PC-9 (cell line): ENCODE measurements at regions not wholly inside any gene's neighbourhood (a gene's known extent, or its start where the extent isn't known, plus 50 kb on each side); places are given as distances from the start of the nearest gene placed in this dataset.
A peak's percentile ranks its signal among the peaks of the same experiment; 100 is the strongest.

Source experiments
- BruUV-seq: library from RNA; stranded (reverse); fragments of 400-500 nt; replicated peaks from 2 replicates; lab custom pipeline; 2021; lab: Mats Ljungman, UMichigan
- CTCF ChIA-PET: fragments of 300-600 bp; sonication (Branson Sonifier 250); formaldehyde crosslinking; loops from one replicate; lab custom pipeline; 2022; ENCODE audit warnings: antibody characterized with exemption; lab: Charles Lee
- POLR2A ChIA-PET: fragments of 300-600 bp; sonication (Branson Sonifier 250); formaldehyde crosslinking; loops from one replicate; lab custom pipeline; 2022; ENCODE audit warnings: antibody characterized with exemption; ENCODE audit not compliant: unreplicated experiment; lab: Charles Lee
- DNase-seq, 2 experiments: peaks; one replicate each; pipeline versions ENCODE4 v3.0.0 to v3.0.0-alpha.2; 2015 to 2022; ENCODE audit warnings: mixed read lengths in 1 of 2
- H2AFZ ChIP-seq: fragments of 200-600 bp; sonication (generic); 2 replicates; pipeline ENCODE4 v1.8.1; 2017; ENCODE audit warnings: antibody characterized with exemption
- H3F3A ChIP-seq: fragments of 200-600 bp; sonication (generic); 2 replicates; pipeline ENCODE4 v1.8.1; 2017; ENCODE audit warnings: antibody characterized with exemption, mild to moderate bottlenecking, low read depth; ENCODE audit not compliant: insufficient read depth
- H3K27ac ChIP-seq: fragments of 200-600 bp; sonication (generic); 2 replicates; pipeline ENCODE4 v1.6.1; 2016; ENCODE audit warnings: mixed run types
- H3K27me3 ChIP-seq: fragments of 200-600 bp; sonication (generic); 2 replicates; pipeline ENCODE4 v1.6.1; 2016; ENCODE audit warnings: low read depth, mixed run types; ENCODE audit not compliant: insufficient read depth
- H3K36me3 ChIP-seq: fragments of 200-600 bp; sonication (generic); 2 replicates; pipeline ENCODE4 v1.6.1; 2016; ENCODE audit warnings: low read depth, mixed run types
- H3K4me1 ChIP-seq: fragments of 200-600 bp; sonication (generic); replicated peaks from 2 replicates; pipeline ENCODE4 v1.6.1; 2016; ENCODE audit warnings: mixed run types; ENCODE audit not compliant: insufficient read depth
- H3K4me2 ChIP-seq: fragments of 200-600 bp; sonication (generic); 2 replicates; pipeline ENCODE4 v1.6.1; 2017; ENCODE audit warnings: mixed run types
- H3K4me3 ChIP-seq: fragments of 200-600 bp; sonication (generic); 2 replicates; pipeline ENCODE4 v1.6.1; 2016; ENCODE audit warnings: mixed run types
- H3K79me2 ChIP-seq: fragments of 200-600 bp; sonication (generic); 2 replicates; pipeline ENCODE4 v1.6.1; 2017; ENCODE audit warnings: low read depth, mixed run types
- H3K9me2 ChIP-seq: fragments of 200-600 bp; sonication (generic); 2 replicates; pipeline ENCODE4 v1.8.1; 2017; ENCODE audit warnings: mild to moderate bottlenecking; ENCODE audit not compliant: insufficient read depth
- H3K9me3 ChIP-seq: fragments of 200-600 bp; sonication (generic); 2 replicates; pipeline ENCODE4 v1.8.1; 2016; ENCODE audit warnings: low read depth; ENCODE audit not compliant: insufficient read depth
- H4K20me1 ChIP-seq: fragments of 200-600 bp; sonication (generic); 2 replicates; pipeline ENCODE4 v1.8.1; 2017; ENCODE audit not compliant: insufficient read depth
- EZH2 ChIP-seq: fragments of 200-600 bp; sonication (generic); IDR thresholded peaks from 2 replicates; pipeline ENCODE4 v1.8.0; 2017; ENCODE audit warnings: antibody characterized with exemption, low read depth
- intact Hi-C: fragments of 100-400 bp; cut with micrococcal nuclease; formaldehyde crosslinking; loops from one replicate; pipeline ENCODE4 v1.10.0; 2022; ENCODE audit not compliant: unreplicated experiment
- TF ChIP-seq, protein P1 (sequence below): fragments of 200-600 bp; sonication (generic); conservative IDR thresholded peaks from 2 replicates; pipeline ENCODE4 v1.6.1; 2017; ENCODE audit warnings: mixed run types, antibody characterized with exemption, mild to moderate bottlenecking, moderate library complexity

DNA sequence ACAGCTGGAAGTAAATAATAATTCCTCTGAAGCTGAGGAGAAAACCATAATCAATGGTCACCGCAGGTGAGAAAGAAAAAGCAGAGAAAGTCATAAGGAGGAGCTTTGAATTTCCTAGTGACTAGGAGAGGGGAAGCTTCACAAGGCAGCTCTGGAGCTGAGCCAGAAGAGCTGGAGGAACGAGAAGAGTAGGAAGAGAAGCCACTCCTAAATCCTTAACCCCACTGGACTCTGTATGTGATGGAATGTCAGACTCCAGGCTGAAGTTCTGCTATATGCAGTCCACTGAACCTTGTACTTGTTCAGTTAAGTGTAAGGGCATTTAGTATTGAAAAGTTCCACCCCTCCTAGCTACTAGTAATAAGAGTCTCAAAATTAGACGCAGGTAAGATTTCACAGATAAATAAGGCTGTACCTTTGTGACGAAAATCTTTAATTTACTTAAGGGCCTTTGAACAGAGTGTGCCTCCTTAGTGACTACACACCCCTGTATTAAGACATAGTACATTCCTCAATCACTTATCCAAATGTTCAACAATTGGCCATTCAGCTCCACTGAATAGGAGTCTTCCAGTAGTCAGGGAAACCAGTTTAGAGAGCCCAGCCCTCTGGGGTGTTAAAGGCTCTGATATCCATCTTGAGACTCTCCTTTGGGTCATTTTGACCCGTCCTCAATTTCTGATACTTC lies 71.4 kb upstream of the UFL1 start:
- no peak overlapping the region for H3K27ac ChIP-seq
- ChIA-PET POLR2A (no interaction called here), CTCF (interaction anchor here (0.6 kb wide), 1 partner anchor 13 kb away, joined by 4 read pairs; no protein-coding TSS in a partner anchor)
- no peak overlapping the region for H3K4me3 ChIP-seq
- no peaks in the 10 kb centered on the region for H3K27me3 ChIP-seq
- DNase-seq, result peak; percentile 33 to 43
- H3K36me3 ChIP-seq, result no peaks in the 10 kb centered on the region
- TF ChIP-seq EZH2, result no peak
- TF ChIP-seq, protein P1, sequence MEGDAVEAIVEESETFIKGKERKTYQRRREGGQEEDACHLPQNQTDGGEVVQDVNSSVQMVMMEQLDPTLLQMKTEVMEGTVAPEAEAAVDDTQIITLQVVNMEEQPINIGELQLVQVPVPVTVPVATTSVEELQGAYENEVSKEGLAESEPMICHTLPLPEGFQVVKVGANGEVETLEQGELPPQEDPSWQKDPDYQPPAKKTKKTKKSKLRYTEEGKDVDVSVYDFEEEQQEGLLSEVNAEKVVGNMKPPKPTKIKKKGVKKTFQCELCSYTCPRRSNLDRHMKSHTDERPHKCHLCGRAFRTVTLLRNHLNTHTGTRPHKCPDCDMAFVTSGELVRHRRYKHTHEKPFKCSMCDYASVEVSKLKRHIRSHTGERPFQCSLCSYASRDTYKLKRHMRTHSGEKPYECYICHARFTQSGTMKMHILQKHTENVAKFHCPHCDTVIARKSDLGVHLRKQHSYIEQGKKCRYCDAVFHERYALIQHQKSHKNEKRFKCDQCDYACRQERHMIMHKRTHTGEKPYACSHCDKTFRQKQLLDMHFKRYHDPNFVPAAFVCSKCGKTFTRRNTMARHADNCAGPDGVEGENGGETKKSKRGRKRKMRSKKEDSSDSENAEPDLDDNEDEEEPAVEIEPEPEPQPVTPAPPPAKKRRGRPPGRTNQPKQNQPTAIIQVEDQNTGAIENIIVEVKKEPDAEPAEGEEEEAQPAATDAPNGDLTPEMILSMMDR, result no peak
- no TSS peak for BruUV-seq
- peaks cover 6% of the 10 kb centered on the region; the same call in 1 of the 2 replicates for H3K9me3 ChIP-seq
- no peaks in the 10 kb centered on the region for H4K20me1 ChIP-seq
- H3K4me1 ChIP-seq, result peaks cover 5% of the 10 kb centered on the region
- no peak overlapping the region for H2AFZ ChIP-seq
- intact Hi-C loops, result loop anchor here (5.0 kb wide), 1 partner anchor 72 kb away; the partner anchor contains the start of gene UFL1
- peak overlapping the region; percentile 10 for H3K4me2 ChIP-seq
- no peaks in the 10 kb centered on the region for H3K79me2 ChIP-seq
- 0 out of 2 replicates have a peak, but pooled peaks cover 4% of the 10 kb centered on the region for H3K9me2 ChIP-seq
- H3F3A ChIP-seq, result no peaks in the 10 kb centered on the region

DNA sequence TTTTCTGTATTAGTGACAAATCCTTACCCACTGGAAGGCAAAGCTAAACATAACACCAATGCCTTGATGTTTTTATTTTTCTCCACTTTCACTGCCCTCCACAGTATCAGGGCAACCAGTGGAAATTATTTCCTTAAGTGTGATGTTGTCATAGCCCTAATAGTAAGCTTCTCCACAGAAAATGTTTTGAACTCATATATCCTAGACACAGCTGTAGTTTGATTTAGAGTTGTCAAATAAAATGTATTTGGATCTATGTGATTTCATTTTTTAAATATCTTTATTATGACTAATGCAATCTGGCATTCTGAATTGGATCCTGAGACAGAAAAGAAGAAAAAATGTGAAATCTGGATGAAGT lies 70.9 kb upstream of the UFL1 start:
- DNase-seq, result no peak
- TF ChIP-seq EZH2, result no peak
- TF ChIP-seq, protein P1, result no peak
- Histone ChIP-seq H3K4me1 (peaks cover 5% of the 10 kb centered on the region), H3F3A (no peaks in the 10 kb centered on the region), H3K27ac (no peak overlapping the region), H3K9me2 (0 out of 2 replicates have a peak, but pooled peaks cover 4% of the 10 kb centered on the region), H2AFZ (no peak overlapping the region), H3K79me2 (no peaks in the 10 kb centered on the region), H3K4me3 (no peak overlapping the region), H3K9me3 (peaks cover 6% of the 10 kb centered on the region; the same call in 1 of the 2 replicates), H3K36me3 (no peaks in the 10 kb centered on the region), H4K20me1 (no peaks in the 10 kb centered on the region), H3K4me2 (peak overlapping the region; percentile 10; the same call in 1 of the 2 replicates), H3K27me3 (no peaks in the 10 kb centered on the region)
- CTCF ChIA-PET, result interaction anchor here (0.6 kb wide), 1 partner anchor 13 kb away, joined by 4 read pairs; no protein-coding TSS in a partner anchor
- POLR2A ChIA-PET, result no interaction called here
- intact Hi-C loops, result loop anchor here (5.0 kb wide), 1 partner anchor 72 kb away; the partner anchor contains the start of gene UFL1
- no TSS peak for BruUV-seq

DNA sequence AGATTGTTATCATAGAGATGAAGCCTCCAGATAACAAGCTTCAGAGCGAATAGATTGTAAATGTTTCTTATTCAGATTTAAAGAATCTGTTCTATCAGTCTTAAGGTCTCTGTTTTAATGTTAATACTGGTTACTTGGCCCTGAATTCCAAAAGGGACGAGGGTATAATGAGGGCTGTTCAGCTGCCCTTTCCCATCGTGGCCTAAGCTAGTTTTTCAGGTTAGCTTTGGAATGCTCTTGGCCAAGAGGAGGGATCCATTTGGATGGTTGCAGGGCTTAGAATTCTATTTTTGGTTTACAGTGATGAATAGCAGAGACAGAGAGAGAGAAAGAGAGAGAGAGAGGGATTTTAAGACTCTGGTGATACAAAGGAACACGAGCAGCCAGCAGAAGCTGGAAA lies 62.8 kb upstream of the UFL1 start:
- no TSS peak for BruUV-seq
- Histone ChIP-seq H3K27me3 (no peaks in the 10 kb centered on the region), H3K4me1 (no peaks in the 10 kb centered on the region), H3K36me3 (no peaks in the 10 kb centered on the region), H3K27ac (no peak overlapping the region), H3K9me2 (0 out of 2 replicates have a peak, but pooled peaks cover 4% of the 10 kb centered on the region), H4K20me1 (no peaks in the 10 kb centered on the region), H3K4me2 (no peak overlapping the region), H3K9me3 (no peaks in the 10 kb centered on the region), H3K79me2 (no peaks in the 10 kb centered on the region), H2AFZ (no peak overlapping the region), H3F3A (no peaks in the 10 kb centered on the region), H3K4me3 (no peak overlapping the region)
- POLR2A ChIA-PET, result no interaction called here
- DNase-seq, result no peak
- TF ChIP-seq EZH2, result no peak
- TF ChIP-seq, protein P1, result no peak
- CTCF ChIA-PET, result no interaction called here
- intact Hi-C loops, result no loop called here
